ENCODE measurements at regions not wholly inside any gene's neighbourhood (a gene's known extent, or its start where the extent isn't known, plus 50 kb on each side); places are given as distances from the start of the nearest gene placed in this dataset.
"Not testable (repeated sequence)": the region's sequence is repeated elsewhere in the genome, so short reads cannot be mapped to it uniquely, and the experiment has no call there.

DNA sequence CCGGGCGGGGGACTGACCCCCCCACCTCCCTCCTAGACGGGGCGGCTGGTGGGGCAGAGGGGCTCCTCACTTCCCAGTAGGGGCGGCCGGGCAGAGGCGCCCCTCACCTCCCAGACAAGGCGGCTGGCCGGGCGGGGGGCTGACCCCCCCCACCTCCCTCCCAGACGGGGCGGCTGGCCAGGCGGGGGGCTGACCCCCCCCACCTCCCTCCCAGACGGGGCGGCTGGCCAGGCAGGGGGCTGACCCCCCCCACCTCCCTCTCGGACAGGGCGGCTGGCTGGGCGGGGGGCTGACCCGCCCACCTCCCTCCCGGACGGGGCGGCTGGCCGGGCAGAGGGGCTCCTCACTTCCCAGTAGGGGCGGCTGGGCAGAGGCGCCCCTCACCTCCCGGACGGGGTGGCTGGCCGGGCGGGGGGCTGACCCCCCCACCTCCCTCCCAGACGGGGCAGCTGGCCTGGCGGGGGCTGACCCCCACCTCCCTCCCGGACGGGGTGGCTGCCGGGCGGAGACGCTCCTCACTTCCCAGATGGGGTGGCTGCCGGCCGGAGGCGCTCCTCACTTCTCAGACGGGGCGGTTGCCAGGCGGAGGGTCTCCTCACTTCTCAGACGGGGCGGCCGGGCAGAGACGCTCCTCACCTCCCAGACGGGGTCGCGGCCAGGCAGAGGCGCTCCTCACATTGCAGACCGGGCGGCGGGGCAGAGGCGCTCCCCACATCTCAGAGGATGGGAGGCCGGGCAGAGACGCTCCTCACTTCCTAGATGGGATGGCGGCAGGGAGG lies 71.4 kb upstream of the LRPPRC start:
- H3K9me3 Mint-ChIP-seq; H3K4me3 Mint-ChIP-seq; DNase-seq (ENCODE audit: low spot score in 2 of 2); ATAC-seq (replicated peaks; ENCODE audit: extremely low read depth, poor library complexity, severe bottlenecking); H3K36me3 Mint-ChIP-seq (ENCODE audit: insufficient read depth); H3K27ac Mint-ChIP-seq (ENCODE audit: low read depth); H3K4me1 Mint-ChIP-seq: not testable (repeated sequence)
- H3K27me3 Mint-ChIP-seq = peaks cover 21% of the 10 kb centered on the region

DNA sequence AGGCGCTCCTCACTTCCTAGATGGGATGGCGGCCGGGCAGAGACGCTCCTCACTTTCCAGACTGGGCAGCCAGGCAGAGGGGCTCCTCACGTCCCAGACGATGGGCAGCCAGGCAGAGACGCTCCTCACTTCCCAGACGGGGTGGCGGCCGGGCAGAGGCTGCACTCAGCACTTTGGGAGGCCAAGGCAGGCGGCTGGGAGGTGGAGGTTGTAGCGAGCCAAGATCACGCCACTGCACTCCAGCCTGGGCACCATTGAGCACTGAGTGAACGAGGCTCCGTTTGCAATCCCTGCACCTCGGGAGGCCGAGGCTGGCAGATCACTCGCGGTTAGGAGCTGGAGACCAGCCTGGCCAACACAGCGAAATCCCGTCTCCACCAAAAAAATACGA lies 72.0 kb upstream of the LRPPRC start:
- H3K36me3 Mint-ChIP-seq (ENCODE audit: insufficient read depth); H3K4me3 Mint-ChIP-seq; H3K27ac Mint-ChIP-seq (ENCODE audit: low read depth); H3K9me3 Mint-ChIP-seq; H3K4me1 Mint-ChIP-seq; ATAC-seq (replicated peaks; ENCODE audit: extremely low read depth, poor library complexity, severe bottlenecking); DNase-seq (ENCODE audit: low spot score in 2 of 2): not testable (repeated sequence)
- peaks cover 15% of the 10 kb centered on the region for H3K27me3 Mint-ChIP-seq

DNA sequence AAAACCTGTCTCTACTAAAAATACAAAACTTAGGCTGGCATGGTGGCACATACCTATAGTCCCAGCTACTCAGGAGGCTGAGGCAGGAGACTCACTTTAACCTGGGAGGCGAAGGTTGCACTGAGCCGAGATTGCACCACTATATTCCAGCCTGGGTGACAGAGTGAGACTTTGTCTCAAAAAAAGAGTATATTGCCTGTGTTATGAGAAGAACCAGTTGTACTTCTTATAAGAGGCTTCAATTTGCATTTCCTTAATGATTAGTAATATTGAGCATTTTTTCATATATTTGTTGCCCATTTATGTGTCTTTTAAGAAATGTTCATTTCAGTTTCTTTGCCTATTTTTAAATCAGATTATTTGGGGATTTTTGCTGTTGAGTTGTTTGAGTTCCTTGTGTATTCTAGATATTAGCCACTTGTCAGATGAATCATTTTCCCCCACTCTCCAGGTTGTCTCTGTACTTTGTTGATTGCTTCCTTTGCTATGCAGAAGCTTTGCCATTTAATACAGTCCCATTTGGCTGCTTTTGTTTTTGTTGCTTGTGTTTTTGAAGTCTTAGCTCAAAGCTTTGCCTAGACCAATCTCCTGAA lies 75.8 kb upstream of the LRPPRC start:
- Mint-ChIP-seq H3K36me3 (ENCODE audit: insufficient read depth) (peaks cover under 1% of the 10 kb centered on the region), H3K4me1 (no peaks in the 10 kb centered on the region), H3K4me3 (no peak overlapping the region), H3K27me3 (peaks cover 9% of the 10 kb centered on the region), H3K9me3 (no peaks in the 10 kb centered on the region), H3K27ac (ENCODE audit: low read depth) (no peak overlapping the region)
- DNase-seq (ENCODE audit: low spot score in 2 of 2) = no peak
- ATAC-seq (replicated peaks; ENCODE audit: extremely low read depth, poor library complexity, severe bottlenecking) = no peak

DNA sequence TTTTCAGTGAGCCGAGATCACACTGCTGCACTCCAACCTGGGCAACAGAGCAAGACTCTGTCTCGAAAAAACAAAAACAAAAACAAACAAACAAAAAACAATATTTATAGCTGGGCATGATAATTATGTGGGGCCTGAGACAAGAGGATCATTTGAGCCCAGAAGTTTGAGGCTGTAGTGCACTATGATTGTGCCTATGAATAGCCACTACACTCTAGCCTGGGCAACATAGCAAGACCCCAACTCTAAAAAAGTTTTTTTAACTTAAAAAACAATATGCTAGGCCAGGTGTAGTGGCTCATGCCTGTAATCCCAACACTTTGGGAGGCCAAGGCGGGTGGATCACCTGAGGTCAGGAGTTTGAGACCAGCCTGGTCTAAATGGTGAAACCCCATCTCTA lies 77.9 kb upstream of the LRPPRC start:
- H3K4me3 Mint-ChIP-seq; H3K36me3 Mint-ChIP-seq (ENCODE audit: insufficient read depth); ATAC-seq (replicated peaks; ENCODE audit: extremely low read depth, poor library complexity, severe bottlenecking); H3K4me1 Mint-ChIP-seq; H3K27ac Mint-ChIP-seq (ENCODE audit: low read depth); DNase-seq (ENCODE audit: low spot score in 2 of 2); H3K9me3 Mint-ChIP-seq; H3K27me3 Mint-ChIP-seq: not testable (repeated sequence)

DNA sequence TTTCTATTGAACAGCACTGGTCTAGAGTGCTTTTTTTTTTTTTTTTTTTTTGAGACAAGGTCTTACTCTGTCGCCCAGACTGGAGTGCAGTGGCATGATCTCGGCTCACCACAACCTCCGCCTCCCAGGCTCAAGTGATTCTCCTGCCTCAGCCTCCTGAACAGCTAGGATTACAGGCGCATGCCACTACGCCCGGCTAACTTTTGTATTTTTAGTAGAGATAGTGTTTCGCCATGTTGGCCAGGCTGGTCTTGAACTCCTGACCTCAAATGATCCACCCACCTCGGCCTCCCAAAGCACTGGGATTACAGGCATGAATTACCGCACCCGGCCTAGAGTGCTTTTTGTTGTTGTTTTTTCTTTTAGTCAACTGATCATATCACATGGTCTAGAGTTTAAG lies 79.0 kb upstream of the LRPPRC start:
- H3K36me3 Mint-ChIP-seq (ENCODE audit: insufficient read depth); H3K27me3 Mint-ChIP-seq; ATAC-seq (replicated peaks; ENCODE audit: extremely low read depth, poor library complexity, severe bottlenecking); H3K27ac Mint-ChIP-seq (ENCODE audit: low read depth); DNase-seq (ENCODE audit: low spot score in 2 of 2); H3K4me3 Mint-ChIP-seq; H3K9me3 Mint-ChIP-seq; H3K4me1 Mint-ChIP-seq: not testable (repeated sequence)

DNA sequence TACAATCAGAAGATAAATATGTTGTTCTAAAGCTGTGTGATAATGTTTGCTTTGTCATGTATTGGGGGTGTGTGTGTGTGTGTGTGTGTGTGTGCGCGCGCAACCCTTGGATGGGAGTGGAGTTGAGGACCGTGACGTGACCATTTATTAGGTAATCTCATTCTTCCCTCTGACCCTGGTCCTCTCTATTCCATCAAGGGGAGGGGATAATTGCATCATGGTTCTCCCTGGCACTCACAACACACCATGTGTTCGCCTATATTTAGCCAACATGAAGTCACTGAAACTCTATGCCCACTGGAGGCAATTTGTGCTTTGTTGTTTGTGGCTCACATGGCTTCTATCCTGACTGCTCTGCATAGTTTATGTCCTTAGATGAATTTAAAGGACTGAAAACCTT lies 79.8 kb upstream of the LRPPRC start:
- no peak overlapping the region for H3K4me3 Mint-ChIP-seq
- no peaks in the 10 kb centered on the region for H3K27me3 Mint-ChIP-seq
- no peaks in the 10 kb centered on the region for H3K9me3 Mint-ChIP-seq
- ATAC-seq (replicated peaks; ENCODE audit: extremely low read depth, poor library complexity, severe bottlenecking) = no peak
- no peak overlapping the region for H3K27ac Mint-ChIP-seq (ENCODE audit: low read depth)
- no peaks in the 10 kb centered on the region for H3K4me1 Mint-ChIP-seq
- no peak for DNase-seq (ENCODE audit: low spot score in 2 of 2)
- peaks cover 2% of the 10 kb centered on the region for H3K36me3 Mint-ChIP-seq (ENCODE audit: insufficient read depth)

DNA sequence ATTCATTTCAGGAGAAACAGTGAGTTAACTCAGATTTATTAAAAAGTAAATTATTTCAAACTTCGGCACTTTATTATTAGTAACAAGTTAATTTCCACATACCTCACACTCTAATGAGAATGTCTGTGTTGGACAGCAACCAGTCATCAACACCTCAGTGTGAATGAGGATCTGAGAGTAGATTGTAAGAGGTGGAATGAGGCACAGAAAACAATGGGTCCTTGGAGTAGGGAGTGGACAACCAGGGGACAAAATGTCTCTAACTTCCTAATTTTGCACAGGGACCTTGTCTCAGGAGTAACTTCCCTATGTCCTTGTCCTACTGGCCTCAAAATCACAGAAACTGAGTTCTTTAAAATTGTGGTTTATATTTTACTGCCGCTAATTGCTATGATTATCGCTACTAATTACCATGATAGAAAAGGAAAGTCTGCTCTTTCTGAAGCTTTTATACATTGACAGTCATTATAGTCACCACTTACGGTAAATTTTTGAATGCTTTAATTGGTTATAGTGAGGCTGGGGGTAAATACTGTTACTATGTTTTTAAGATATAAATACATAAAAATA lies 82.2 kb upstream of the LRPPRC start:
- no peak overlapping the region for H3K4me3 Mint-ChIP-seq
- H3K9me3 Mint-ChIP-seq = no peaks in the 10 kb centered on the region
- H3K36me3 Mint-ChIP-seq (ENCODE audit: insufficient read depth) = peaks cover 3% of the 10 kb centered on the region
- DNase-seq (ENCODE audit: low spot score in 2 of 2) = no peak
- H3K4me1 Mint-ChIP-seq = peaks cover 9% of the 10 kb centered on the region
- ATAC-seq (replicated peaks; ENCODE audit: extremely low read depth, poor library complexity, severe bottlenecking) = no peak
- H3K27me3 Mint-ChIP-seq = no peaks in the 10 kb centered on the region
- H3K27ac Mint-ChIP-seq (ENCODE audit: low read depth) = no peak overlapping the region

DNA sequence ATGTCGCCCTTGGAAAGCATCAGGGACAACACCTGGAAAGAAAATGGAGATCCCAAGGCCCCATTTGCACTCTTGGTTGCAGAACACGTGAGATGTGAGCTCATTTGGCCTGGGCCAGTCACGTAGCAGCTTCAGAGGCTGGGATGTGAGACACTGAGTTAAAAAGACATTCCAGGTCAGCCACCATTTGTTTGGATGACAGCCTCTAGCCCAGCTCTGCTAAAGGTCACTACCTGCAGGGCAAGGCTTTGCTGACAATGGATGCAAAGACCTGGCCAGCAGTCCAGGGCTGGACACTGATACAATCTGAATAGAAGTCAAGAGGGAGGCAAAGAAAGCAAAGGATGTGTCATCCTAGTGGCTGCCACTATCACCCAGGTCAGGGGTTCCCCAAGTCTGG lies 83.9 kb upstream of the LRPPRC start:
- H3K4me3 Mint-ChIP-seq = no peak overlapping the region
- no peaks in the 10 kb centered on the region for H3K9me3 Mint-ChIP-seq
- DNase-seq (ENCODE audit: low spot score in 2 of 2) = no peak
- no peak for ATAC-seq (replicated peaks; ENCODE audit: extremely low read depth, poor library complexity, severe bottlenecking)
- peaks cover 3% of the 10 kb centered on the region for H3K36me3 Mint-ChIP-seq (ENCODE audit: insufficient read depth)
- H3K4me1 Mint-ChIP-seq = peaks cover 9% of the 10 kb centered on the region
- H3K27me3 Mint-ChIP-seq = no peaks in the 10 kb centered on the region
- no peak overlapping the region for H3K27ac Mint-ChIP-seq (ENCODE audit: low read depth)

DNA sequence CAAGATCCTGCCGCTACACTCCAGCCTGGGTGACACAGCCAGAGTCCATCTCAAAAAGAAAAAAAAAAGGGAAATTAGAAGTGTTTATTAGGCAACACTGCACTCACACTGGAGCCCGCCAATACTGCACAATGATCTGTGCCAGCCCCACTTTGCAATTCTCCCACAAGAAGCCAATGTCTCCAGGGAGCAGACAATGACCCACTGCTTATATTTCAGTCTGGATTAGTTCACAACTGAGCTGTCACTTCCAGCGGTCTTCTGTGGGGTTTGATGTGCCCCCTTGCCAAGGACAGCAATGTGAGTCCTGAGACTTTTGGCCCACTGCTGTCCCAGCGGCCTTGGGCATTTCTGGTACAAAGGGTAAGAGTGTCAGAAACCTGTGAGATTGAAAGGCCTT lies 85.6 kb upstream of the PPM1B start:
- H3K4me1 Mint-ChIP-seq = peaks cover 18% of the 10 kb centered on the region
- H3K4me3 Mint-ChIP-seq = no peak overlapping the region
- peaks cover 4% of the 10 kb centered on the region for H3K36me3 Mint-ChIP-seq (ENCODE audit: insufficient read depth)
- H3K27me3 Mint-ChIP-seq = no peaks in the 10 kb centered on the region
- no peak for DNase-seq (ENCODE audit: low spot score in 2 of 2)
- ATAC-seq (replicated peaks; ENCODE audit: extremely low read depth, poor library complexity, severe bottlenecking) = no peak
- H3K27ac Mint-ChIP-seq (ENCODE audit: low read depth) = no peak overlapping the region
- H3K9me3 Mint-ChIP-seq = no peaks in the 10 kb centered on the region

DNA sequence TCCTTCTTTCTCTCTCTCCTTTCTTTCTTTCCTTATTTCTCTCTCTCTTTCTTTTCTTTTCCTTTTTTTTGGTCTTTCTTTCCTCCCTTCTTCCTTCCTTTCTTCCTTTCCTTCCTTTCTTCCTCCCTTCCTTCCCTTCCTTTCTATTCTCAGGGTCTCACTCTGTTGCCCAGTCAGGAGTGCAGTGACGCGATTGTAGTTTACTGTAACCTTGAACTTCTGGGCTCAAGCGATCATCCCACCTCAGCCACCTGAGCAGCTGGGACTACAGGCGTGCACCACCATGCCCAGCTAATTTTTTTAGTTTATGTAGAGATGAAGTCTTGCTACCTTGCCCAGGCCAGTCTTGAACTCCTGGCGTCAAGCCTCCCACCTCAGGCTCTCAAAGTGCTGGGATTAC lies 83.8 kb upstream of the PPM1B start:
- DNase-seq (ENCODE audit: low spot score in 2 of 2) = no peak
- Mint-ChIP-seq H3K4me1 (peaks cover 18% of the 10 kb centered on the region), H3K4me3 (no peak overlapping the region), H3K36me3 (ENCODE audit: insufficient read depth) (peaks cover 4% of the 10 kb centered on the region), H3K27ac (ENCODE audit: low read depth) (no peak overlapping the region), H3K27me3 (no peaks in the 10 kb centered on the region), H3K9me3 (no peaks in the 10 kb centered on the region)
- ATAC-seq (replicated peaks; ENCODE audit: extremely low read depth, poor library complexity, severe bottlenecking) = no peak

DNA sequence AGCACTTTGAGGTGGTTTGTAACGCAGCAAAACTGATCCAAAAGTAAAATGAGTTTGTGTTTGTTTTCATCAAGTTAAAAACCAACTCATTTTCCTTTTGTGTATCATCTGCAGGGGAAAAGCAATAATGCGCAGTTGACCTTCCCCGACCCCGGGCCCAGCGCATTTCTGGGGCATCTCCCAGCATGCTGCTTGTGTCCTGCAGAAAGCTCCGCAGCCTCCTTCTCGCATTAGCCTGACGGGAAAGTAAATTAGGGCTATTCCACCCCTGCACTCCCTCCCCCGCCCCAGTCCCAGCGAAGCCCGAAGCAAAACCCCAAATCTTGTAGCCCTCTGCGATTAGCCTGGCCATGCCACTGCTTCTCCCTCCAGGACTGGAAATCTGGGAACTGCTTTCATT lies 82.0 kb upstream of the PPM1B start:
- Mint-ChIP-seq H3K4me3 (no peak overlapping the region), H3K9me3 (no peaks in the 10 kb centered on the region), H3K36me3 (ENCODE audit: insufficient read depth) (peaks cover 6% of the 10 kb centered on the region), H3K27me3 (no peaks in the 10 kb centered on the region), H3K4me1 (peaks cover 22% of the 10 kb centered on the region), H3K27ac (ENCODE audit: low read depth) (no peak overlapping the region)
- no peak for DNase-seq (ENCODE audit: low spot score in 2 of 2)
- no peak for ATAC-seq (replicated peaks; ENCODE audit: extremely low read depth, poor library complexity, severe bottlenecking)

DNA sequence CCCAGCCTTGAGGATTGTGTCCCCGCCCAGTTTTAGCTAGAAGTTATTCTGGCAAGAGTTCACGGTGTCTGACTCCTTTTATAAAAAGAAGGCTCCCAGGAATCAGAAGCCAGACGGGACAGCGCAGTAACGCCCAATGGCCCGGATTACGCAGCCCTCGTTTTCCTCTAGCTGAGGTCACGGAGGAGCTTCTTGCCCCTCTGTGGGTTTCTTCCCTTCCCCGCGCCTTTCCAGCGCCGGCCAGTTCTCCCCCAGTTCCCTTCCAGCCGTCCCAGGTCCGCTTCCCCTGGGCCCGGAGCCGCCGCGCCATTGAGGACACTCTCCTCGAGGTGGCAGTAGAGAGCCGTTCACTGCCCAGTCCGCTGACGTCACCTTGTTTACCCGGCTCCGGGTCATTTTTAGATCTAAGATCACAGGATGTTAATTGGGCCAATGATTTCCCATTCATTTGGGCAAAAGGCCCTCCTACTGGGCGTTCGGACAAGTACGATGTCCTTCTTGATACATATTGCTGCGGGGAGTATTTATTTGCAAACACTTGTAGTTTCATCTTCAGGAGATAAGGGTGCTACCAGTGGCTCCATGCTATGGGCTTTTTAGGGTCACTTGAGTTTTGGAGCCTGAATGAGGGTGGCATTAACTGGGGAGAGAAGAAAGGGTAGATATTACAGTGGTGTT lies 81.5 kb upstream of the PPM1B start:
- ATAC-seq (replicated peaks; ENCODE audit: extremely low read depth, poor library complexity, severe bottlenecking) (peak; percentile 79), DNase-seq (ENCODE audit: low spot score in 2 of 2) (peak; percentile 73 to 80)
- peaks cover 18% of the 10 kb centered on the region for H3K4me1 Mint-ChIP-seq
- no peaks in the 10 kb centered on the region for H3K27me3 Mint-ChIP-seq
- H3K36me3 Mint-ChIP-seq (ENCODE audit: insufficient read depth) = peaks cover 5% of the 10 kb centered on the region
- peak overlapping the region; percentile 82 for H3K27ac Mint-ChIP-seq (ENCODE audit: low read depth)
- peak overlapping the region; percentile 69 for H3K4me3 Mint-ChIP-seq
- no peaks in the 10 kb centered on the region for H3K9me3 Mint-ChIP-seq

DNA sequence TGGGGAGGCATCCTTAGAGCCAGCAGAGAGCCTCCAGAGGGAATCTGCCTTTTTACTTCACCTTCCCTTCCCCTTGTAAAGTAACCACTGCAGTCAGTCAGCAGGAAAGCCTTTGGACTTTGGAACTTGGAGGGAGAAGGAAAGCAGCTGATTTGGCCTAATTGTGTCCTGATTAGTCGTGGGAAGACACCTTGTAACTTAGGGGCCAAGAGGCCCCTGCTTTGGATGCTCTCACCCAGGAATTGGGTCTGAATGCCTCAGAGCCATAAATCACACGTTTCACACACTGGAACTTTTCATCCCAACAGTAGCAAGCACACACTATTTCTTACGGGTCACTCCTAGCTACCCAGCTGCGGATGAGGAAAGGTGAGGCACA lies 81.0 kb upstream of the PPM1B start:
- Mint-ChIP-seq H3K4me1 (peaks cover 18% of the 10 kb centered on the region), H3K9me3 (no peaks in the 10 kb centered on the region), H3K36me3 (ENCODE audit: insufficient read depth) (peaks cover 5% of the 10 kb centered on the region), H3K4me3 (peak overlapping the region; percentile 69), H3K27ac (ENCODE audit: low read depth) (peak overlapping the region; percentile 82), H3K27me3 (no peaks in the 10 kb centered on the region)
- DNase-seq (ENCODE audit: low spot score in 2 of 2) (no peak), ATAC-seq (replicated peaks; ENCODE audit: extremely low read depth, poor library complexity, severe bottlenecking) (no peak)
